ENCODE measurements at regions not wholly inside any gene's neighbourhood (a gene's known extent, or its start where the extent isn't known, plus 50 kb on each side); places are given as distances from the start of the nearest gene placed in this dataset.
A peak's percentile ranks its signal among the peaks of the same experiment; 100 is the strongest.
"Not testable (repeated sequence)": the region's sequence is repeated elsewhere in the genome, so short reads cannot be mapped to it uniquely, and the experiment has no call there.

DNA sequence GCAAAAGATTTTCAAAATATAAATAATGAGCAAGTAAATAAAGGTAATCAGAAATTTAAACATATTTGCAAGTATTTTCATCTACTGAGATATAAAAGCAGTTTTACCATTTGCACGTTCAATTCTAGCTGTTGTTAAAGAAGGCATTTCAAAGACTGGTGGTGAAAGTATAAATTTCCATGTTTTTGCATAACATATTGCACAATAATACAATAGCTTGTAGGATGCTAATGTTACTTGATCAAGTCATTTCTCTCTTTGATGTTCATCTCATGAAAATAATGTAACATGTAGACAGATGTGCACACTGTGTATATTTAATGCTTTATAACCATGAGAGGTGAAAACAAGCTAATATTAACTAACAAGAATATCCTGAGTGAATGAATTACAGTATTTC lies 651.9 kb downstream of the CDH9 start:
- H3K4me3 ChIP-seq (ENCODE audit: low read depth, low read length), result no peak overlapping the region
- in situ Hi-C loops (cut with HindIII; ENCODE audit: low sequenced_read_pairs), result no loop called here
- no peak for DNase-seq (ENCODE audit: low read depth, low spot score)
- no peak for TF ChIP-seq CTCF (IDR thresholded peaks at IDR 0.05; ENCODE audit: low read depth, low read length)

- H3K4me3 ChIP-seq (ENCODE audit: low read depth, low read length); in situ Hi-C loops (cut with HindIII; ENCODE audit: low sequenced_read_pairs); DNase-seq (ENCODE audit: low read depth, low spot score): not testable (repeated sequence)
Observed at GRCh38 chr5:26364624-26365023, 673.8 kb downstream of the CDH9 start.

DNA sequence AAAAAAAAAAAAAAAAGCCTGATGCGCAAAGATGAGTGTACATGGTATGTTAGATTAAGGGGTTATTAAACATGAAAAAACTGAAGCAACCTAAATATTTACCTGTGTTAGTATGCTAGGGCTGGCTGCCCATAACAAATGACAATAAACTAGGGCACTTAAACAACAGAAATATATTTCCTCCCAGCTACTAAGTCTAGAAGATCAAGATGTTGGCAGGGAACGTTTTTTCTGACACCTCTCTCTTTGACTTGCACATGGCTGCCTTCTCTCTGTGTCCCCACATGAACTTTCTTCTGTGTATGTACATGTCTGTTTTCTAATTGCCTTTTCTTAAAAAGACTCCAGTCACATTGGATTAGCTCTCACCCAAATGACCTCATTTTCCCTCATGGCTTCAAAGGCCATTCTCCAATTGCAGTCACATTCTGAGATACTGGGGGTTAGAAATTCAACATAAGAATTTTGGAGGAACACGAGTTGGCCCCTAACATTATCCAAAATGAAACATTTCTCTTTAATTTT lies 694.5 kb downstream of the CDH9 start:
- TF ChIP-seq CTCF (IDR thresholded peaks at IDR 0.05; ENCODE audit: low read depth, low read length), result no peak
- in situ Hi-C loops (cut with HindIII; ENCODE audit: low sequenced_read_pairs), result no loop called here
- DNase-seq (ENCODE audit: low read depth, low spot score), result no peak
- no peak overlapping the region for H3K4me3 ChIP-seq (ENCODE audit: low read depth, low read length)

DNA sequence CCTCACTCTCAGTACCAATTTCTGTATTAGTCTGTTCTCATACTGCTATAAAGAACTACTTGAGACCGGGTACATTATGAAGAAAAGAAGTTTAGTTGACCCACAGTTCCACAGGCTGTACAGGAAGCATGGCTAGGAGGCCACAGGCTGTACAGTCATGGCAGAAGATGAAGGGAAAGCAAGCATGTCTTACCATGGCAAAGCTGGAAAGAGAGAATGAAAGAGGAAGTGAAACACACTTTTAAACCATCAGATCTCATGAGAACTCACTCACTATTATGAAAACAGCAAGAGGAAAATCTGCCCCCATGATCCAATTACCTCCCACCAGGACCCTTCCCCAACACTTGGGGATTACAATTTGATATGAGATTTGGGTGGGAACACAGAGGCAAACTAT lies 698.8 kb downstream of the CDH9 start:
- TF ChIP-seq CTCF (IDR thresholded peaks at IDR 0.05; ENCODE audit: low read depth, low read length), result no peak
- no peak overlapping the region for H3K4me3 ChIP-seq (ENCODE audit: low read depth, low read length)
- in situ Hi-C loops (cut with HindIII; ENCODE audit: low sequenced_read_pairs), result no loop called here
- DNase-seq (ENCODE audit: low read depth, low spot score), result no peak

DNA sequence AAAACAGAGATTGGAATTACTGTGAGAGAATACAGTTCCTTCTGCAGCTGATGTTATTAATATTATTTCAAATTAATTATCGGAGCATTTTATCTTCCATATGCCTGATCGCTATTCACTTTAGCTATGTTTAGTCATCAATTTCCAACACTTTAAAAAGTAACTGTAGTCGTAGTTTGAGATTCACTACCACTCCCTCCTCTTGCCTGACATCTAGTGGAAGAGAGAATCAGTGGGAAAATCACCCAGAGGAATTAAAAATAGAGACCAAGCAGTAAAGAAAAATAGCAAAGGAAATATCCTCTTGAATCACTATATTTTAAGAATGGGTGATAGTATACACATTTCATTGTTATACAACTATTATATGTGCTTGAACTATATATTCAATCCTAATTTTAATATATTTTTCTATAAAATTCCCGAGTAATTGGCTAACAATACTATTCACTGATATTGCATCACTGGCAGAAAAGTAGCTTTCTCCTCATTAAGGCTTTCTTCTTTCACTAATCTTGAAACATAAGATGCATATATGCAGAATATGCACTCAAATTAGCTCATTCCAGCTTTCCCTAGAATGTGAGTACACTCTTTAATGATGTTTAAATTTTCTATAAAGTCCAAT lies 708.7 kb downstream of the CDH9 start:
- no peak overlapping the region for H3K4me3 ChIP-seq (ENCODE audit: low read depth, low read length)
- in situ Hi-C loops (cut with HindIII; ENCODE audit: low sequenced_read_pairs), result no loop called here
- peak; percentile 28 for DNase-seq (ENCODE audit: low read depth, low spot score)
- peak; percentile 47 for TF ChIP-seq CTCF (IDR thresholded peaks at IDR 0.05; ENCODE audit: low read depth, low read length)

GRCh38 chr5:26326153-26326759 lies 712.1 kb downstream of the CDH9 start:
- in situ Hi-C loops (cut with HindIII; ENCODE audit: low sequenced_read_pairs), result no loop called here
- DNase-seq (ENCODE audit: low read depth, low spot score), result no peak
- no peak overlapping the region for H3K4me3 ChIP-seq (ENCODE audit: low read depth, low read length)
- TF ChIP-seq CTCF (IDR thresholded peaks at IDR 0.05; ENCODE audit: low read depth, low read length), result no peak

GRCh38 chr5:26325432-26325831 lies 713.0 kb downstream of the CDH9 start:
- H3K4me3 ChIP-seq (ENCODE audit: low read depth, low read length); in situ Hi-C loops (cut with HindIII; ENCODE audit: low sequenced_read_pairs); DNase-seq (ENCODE audit: low read depth, low spot score): not testable (repeated sequence)

GRCh38 chr5:26324273-26324895 lies 714.0 kb downstream of the CDH9 start:
- H3K4me3 ChIP-seq (ENCODE audit: low read depth, low read length); in situ Hi-C loops (cut with HindIII; ENCODE audit: low sequenced_read_pairs); DNase-seq (ENCODE audit: low read depth, low spot score): not testable (repeated sequence)

All from astrocyte of the spinal cord (primary cell).